Endothelial cell of umbilical vein (primary cell): ENCODE measurements at regions not wholly inside any gene's neighbourhood (a gene's known extent, or its start where the extent isn't known, plus 50 kb on each side); places are given as distances from the start of the nearest gene placed in this dataset.
A peak's percentile ranks its signal among the peaks of the same experiment; 100 is the strongest.

Source experiments
- BruUV-seq: library from RNA; stranded (reverse); fragments of 400-500 nt; replicated peaks from 2 replicates; lab custom pipeline; 2021; lab: Mats Ljungman, UMichigan
- CTCF ChIA-PET: fragments of 300-600, 350-600 bp; sonication (Branson Sonifier 250); formaldehyde crosslinking; loops from one replicate; lab custom pipeline; 2021; ENCODE audit warnings: antibody characterized with exemption, inconsistent platforms; lab: Charles Lee
- POLR2A ChIA-PET: fragments of 300-600, 350-600 bp; sonication (Branson Sonifier 250); formaldehyde crosslinking; loops from one replicate; lab custom pipeline; 2021; ENCODE audit warnings: antibody characterized with exemption, inconsistent platforms; lab: Charles Lee
- DNase-seq: peaks from one replicate; pipeline ENCODE4 v3.0.0-alpha.2; 2011; ENCODE audit warnings: low read depth, low spot score
- FAIRE-seq: peaks from 2 replicates; lab custom pipeline; 2011; peaks lifted over from hg19 to GRCh38; lab: Jason Lieb, UNC
- H2AFZ ChIP-seq: 2 replicates; pipeline ENCODE4 v1.6.0; 2012; ENCODE audit warnings: low read depth, low read length, control low read depth, inconsistent platforms
- H3K27ac ChIP-seq: 2 replicates; pipeline ENCODE4 v1.5.1; 2011; ENCODE audit warnings: low read depth, mild to moderate bottlenecking, control low read depth, low read length, moderate library complexity; ENCODE audit not compliant: insufficient read depth
- H3K27me3 ChIP-seq, 2 experiments: 2 replicates each; pipeline versions ENCODE4 v1.6.0 to v1.6.1; 2011; ENCODE audit warnings: low read length in 2 of 2, mixed read lengths in 1 of 2; ENCODE audit not compliant: control insufficient read depth in 2 of 2, insufficient read depth in 2 of 2
- H3K36me3 ChIP-seq, 2 experiments: 2 replicates in 1 of 2; 3 replicates in 1 of 2; pipeline ENCODE4 v1.5.1; 2011; ENCODE audit warnings: low read length in 2 of 2, mild to moderate bottlenecking in 1 of 2, moderate library complexity in 1 of 2; ENCODE audit not compliant: control insufficient read depth in 2 of 2, insufficient read depth in 2 of 2; ENCODE audit errors: extremely low read depth in 1 of 2
- H3K4me1 ChIP-seq: 3 replicates; pipeline ENCODE4 v1.5.1; 2011; ENCODE audit warnings: mild to moderate bottlenecking, low read length; ENCODE audit not compliant: control insufficient read depth, insufficient read depth; ENCODE audit errors: extremely low read depth
- H3K4me2 ChIP-seq: 2 replicates; pipeline ENCODE4 v1.6.1; 2011; ENCODE audit warnings: low read length, control low read depth, mixed read lengths; ENCODE audit not compliant: insufficient read depth
- H3K4me3 ChIP-seq, 3 experiments: fragments of 200-600 bp in 1 of 3; sonication (generic), shearing (Covaris generic) in 1 of 3; replicated peaks in 1 of 3; 2 replicates each; pipeline ENCODE4 v1.5.1; 2011 to 2016; ENCODE audit warnings: control low read depth in 3 of 3, low read length in 3 of 3, mild to moderate bottlenecking in 2 of 3, inconsistent platforms in 1 of 3, low read depth in 1 of 3, moderate library complexity in 1 of 3; ENCODE audit not compliant: insufficient read depth in 1 of 3
- H3K79me2 ChIP-seq: 2 replicates; pipeline ENCODE4 v1.6.0; 2012; ENCODE audit warnings: low read length, inconsistent platforms; ENCODE audit not compliant: control insufficient read depth, insufficient read depth
- H3K9ac ChIP-seq: replicated peaks from 2 replicates; pipeline ENCODE3; 2011; ENCODE audit warnings: low read length, control low read depth; ENCODE audit not compliant: insufficient read depth; ENCODE audit errors: extremely low read depth
- H3K9me1 ChIP-seq: replicated peaks from 3 replicates; pipeline ENCODE4 v1.6.0; 2011; ENCODE audit warnings: mild to moderate bottlenecking, low read length; ENCODE audit not compliant: control insufficient read depth, insufficient read depth; ENCODE audit errors: extremely low read depth
- H3K9me3 ChIP-seq: replicated peaks from 2 replicates; pipeline ENCODE4 v1.5.1; 2012; ENCODE audit warnings: low read length, inconsistent platforms; ENCODE audit not compliant: control insufficient read depth, insufficient read depth
- H4K20me1 ChIP-seq: replicated peaks from 2 replicates; pipeline ENCODE3; 2011; ENCODE audit warnings: mild to moderate bottlenecking, low read length; ENCODE audit not compliant: control insufficient read depth, insufficient read depth; ENCODE audit errors: extremely low read depth
- CTCF ChIP-seq, 2 donors: IDR thresholded peaks; 1 replicate in 1 of 2; 2 replicates in 1 of 2; pipeline ENCODE4 v1.5.1; 2011; ENCODE audit warnings: low read length in 2 of 2, mild to moderate bottlenecking in 2 of 2, moderate library complexity in 2 of 2, control low read depth in 1 of 2, inconsistent platforms in 1 of 2, low read depth in 1 of 2; ENCODE audit not compliant: insufficient read depth in 1 of 2; ENCODE audit errors: extremely low read depth in 1 of 2
- EZH2 ChIP-seq: IDR thresholded peaks from 2 replicates; pipeline ENCODE4 v1.6.1; 2012; ENCODE audit warnings: borderline replicate concordance, low read depth, mild to moderate bottlenecking, moderate library complexity, low read length, inconsistent platforms; ENCODE audit not compliant: severe bottlenecking
- FOS ChIP-seq: IDR thresholded peaks from 2 replicates; pipeline ENCODE4 v1.6.1; 2011; ENCODE audit warnings: mild to moderate bottlenecking, low read length, moderate library complexity, borderline replicate concordance; ENCODE audit not compliant: insufficient read depth
- GATA2 ChIP-seq: IDR thresholded peaks from 2 replicates; pipeline ENCODE4 v1.7.0; 2011; ENCODE audit warnings: low read depth, mild to moderate bottlenecking, moderate library complexity, mixed read lengths, low read length; ENCODE audit not compliant: insufficient read length, insufficient read depth
- JUN ChIP-seq: IDR thresholded peaks from 2 replicates; pipeline ENCODE4 v1.6.1; 2011; ENCODE audit warnings: borderline replicate concordance, low read depth; ENCODE audit not compliant: insufficient read length, insufficient read depth
- MAX ChIP-seq: IDR thresholded peaks from 2 replicates; pipeline ENCODE4 v1.6.1; 2011; ENCODE audit not compliant: insufficient read depth, insufficient read length
- MYC ChIP-seq: IDR thresholded peaks from one replicate; pipeline ENCODE4 v1.6.1; 2011; ENCODE audit warnings: mild to moderate bottlenecking, low read depth, low read length
- POLR2A ChIP-seq: IDR thresholded peaks from 2 replicates; pipeline ENCODE4 v1.6.1; 2012; ENCODE audit warnings: low read depth, mild to moderate bottlenecking, control low read depth, low read length
- POLR2AphosphoS5 ChIP-seq: IDR thresholded peaks from 2 replicates; pipeline ENCODE4 v1.6.1; 2012; ENCODE audit warnings: low read depth, mild to moderate bottlenecking, control low read depth, low read length, moderate library complexity; ENCODE audit not compliant: insufficient read depth
- dilution Hi-C: fragments of 300-500 bp; cut with MboI; formaldehyde crosslinking; loops from one replicate; pipeline ENCODE4 v1.15.0; 2019; ENCODE audit warnings: low sequenced_read_pairs; ENCODE audit not compliant: extremely low pct_ligation_motif_present
- intact Hi-C: fragments of 100-400 bp; cut with micrococcal nuclease; formaldehyde crosslinking; loops from one replicate; pipeline ENCODE4 v1.10.0; 2022

GRCh38 chr1:192104128-192104527 lies 54.1 kb upstream of the RGS18 start:
- Histone ChIP-seq H3K27ac (peak overlapping the region; percentile 93), H2AFZ (no peak overlapping the region), H3K4me2 (peak overlapping the region; percentile 65), H3K36me3 (no peaks in the 10 kb centered on the region), H3K27me3 (no peaks in the 10 kb centered on the region), H3K4me1 (peaks cover 23% of the 10 kb centered on the region), H3K9me1 (no peaks in the 10 kb centered on the region), H3K79me2 (no peaks in the 10 kb centered on the region), H3K9me3 (no peaks in the 10 kb centered on the region), H3K9ac (peak overlapping the region; percentile 79), H3K4me3 (no peak overlapping the region), H4K20me1 (no peaks in the 10 kb centered on the region)
- dilution Hi-C loops = no loop called here
- POLR2A ChIA-PET = no interaction called here
- intact Hi-C loops = loop anchor here (2.0 to 10.0 kb wide), 4 partner anchors 207 to 1081 kb away; no protein-coding TSS in a partner anchor
- CTCF ChIA-PET = interaction anchor here (1.6 kb wide), 1 partner anchor 67 kb away, joined by 8 read pairs; no protein-coding TSS in a partner anchor
- no peak for FAIRE-seq
- TF ChIP-seq POLR2AphosphoS5 (no peak), JUN (no peak), POLR2A (no peak), CTCF (IDR thresholded peaks at IDR 0.05; ENCODE audit: extremely low read depth in 1 of 2, insufficient read depth in 1 of 2, low read depth in 1 of 2, low read length in 2 of 2) (no peak), EZH2 (no peak), MAX (no peak), FOS (no peak), MYC (no peak), GATA2 (no peak)
- BruUV-seq = no TSS peak
- DNase-seq = no peak
